GM23338 (cell line): ENCODE measurements at regions not wholly inside any gene's neighbourhood (a gene's known extent, or its start where the extent isn't known, plus 50 kb on each side); places are given as distances from the start of the nearest gene placed in this dataset.

ENCODE experiments used
- ATAC-seq: fragments of 200-7000 bp; cut with Tn5 transposase; 3 replicates; pipeline ENCODE4 v1.9.1; 2020
- DNase-seq: peaks from one replicate; pipeline ENCODE4 v3.0.0-alpha.2; 2015; ENCODE audit warnings: low spot score
- H2AFZ ChIP-seq: fragments of 200-600 bp; sonication (generic); 2 replicates; pipeline ENCODE4 v1.8.0; 2016; ENCODE audit warnings: antibody characterized with exemption, mild to moderate bottlenecking, moderate library complexity
- H3F3A ChIP-seq: fragments of 200-600 bp; sonication (generic); replicated peaks from 2 replicates; pipeline ENCODE4 v1.8.0; 2017; ENCODE audit warnings: antibody characterized with exemption, mixed run types, low read depth
- H3K27ac ChIP-seq: fragments of 200-600 bp; sonication (generic); 2 replicates; pipeline ENCODE4 v1.6.1; 2016; ENCODE audit warnings: low read depth
- H3K27me3 ChIP-seq: fragments of 200-600 bp; sonication (generic); 2 replicates; pipeline ENCODE4 v1.8.0; 2016; ENCODE audit warnings: mild to moderate bottlenecking, mixed run types, moderate library complexity; ENCODE audit not compliant: insufficient read depth
- H3K36me3 ChIP-seq: fragments of 200-600 bp; sonication (generic); 2 replicates; pipeline ENCODE4 v1.8.0; 2016; ENCODE audit warnings: mild to moderate bottlenecking; ENCODE audit not compliant: insufficient read depth
- H3K4me1 ChIP-seq: fragments of 200-600 bp; sonication (generic); 2 replicates; pipeline ENCODE4 v1.8.0; 2016; ENCODE audit warnings: mild to moderate bottlenecking, moderate library complexity; ENCODE audit not compliant: insufficient read depth
- H3K4me2 ChIP-seq: fragments of 200-600 bp; sonication (generic); 2 replicates; pipeline ENCODE4 v1.7.1; 2017; ENCODE audit warnings: mixed run types
- H3K4me3 ChIP-seq: fragments of 200-600 bp; sonication (generic); 2 replicates; pipeline ENCODE4 v1.6.1; 2016; ENCODE audit warnings: mixed run types
- H3K79me2 ChIP-seq: fragments of 200-600 bp; sonication (generic); replicated peaks from 2 replicates; pipeline ENCODE4 v1.8.0; 2017; ENCODE audit warnings: mild to moderate bottlenecking; ENCODE audit not compliant: insufficient read depth
- H3K9me2 ChIP-seq: fragments of 200-600 bp; sonication (generic); 2 replicates; pipeline ENCODE4 v1.8.0; 2017; ENCODE audit not compliant: insufficient read depth
- H4K20me1 ChIP-seq: fragments of 200-600 bp; sonication (generic); replicated peaks from 2 replicates; pipeline ENCODE4 v1.8.0; 2017; ENCODE audit warnings: mild to moderate bottlenecking; ENCODE audit not compliant: insufficient read depth
- H3K27ac Mint-ChIP-seq: 2 replicates; pipeline ENCODE4 v1.8.0; 2020; ENCODE audit warnings: inconsistent platforms, mild to moderate bottlenecking, moderate library complexity, mixed read lengths
- H3K27me3 Mint-ChIP-seq: 3 replicates; pipeline ENCODE4 v1.8.0; 2022; ENCODE audit warnings: low read depth, mild to moderate bottlenecking, moderate library complexity, mixed read lengths, inconsistent platforms; ENCODE audit not compliant: insufficient read depth, poor library complexity
- H3K36me3 Mint-ChIP-seq: 3 replicates; pipeline ENCODE4 v1.8.0; 2021; ENCODE audit warnings: low read depth, mild to moderate bottlenecking, inconsistent platforms, moderate library complexity, mixed read lengths
- H3K4me1 Mint-ChIP-seq: 3 replicates; pipeline ENCODE4 v1.8.0; 2020; ENCODE audit warnings: mild to moderate bottlenecking, inconsistent platforms, mixed read lengths
- H3K4me3 Mint-ChIP-seq: 3 replicates; pipeline ENCODE4 v1.8.0; 2021; ENCODE audit warnings: moderate library complexity, mild to moderate bottlenecking, inconsistent platforms, mixed read lengths
- H3K9me3 Mint-ChIP-seq: 3 replicates; pipeline ENCODE4 v1.8.0; 2020; ENCODE audit warnings: moderate library complexity, mild to moderate bottlenecking, inconsistent platforms, mixed read lengths
- EZH2 ChIP-seq: fragments of 200-600 bp; sonication (generic); IDR thresholded peaks from one replicate; pipeline ENCODE4 v1.8.0; 2017; ENCODE audit warnings: antibody characterized with exemption, mild to moderate bottlenecking, low read depth; ENCODE audit not compliant: unreplicated experiment
- EZH2phosphoT487 ChIP-seq: fragments of 200-600 bp; sonication (generic); IDR thresholded peaks from one replicate; pipeline ENCODE4 v1.8.1; 2018; ENCODE audit warnings: antibody characterized with exemption; ENCODE audit not compliant: unreplicated experiment
- NANOG ChIP-seq: IDR thresholded peaks from 2 replicates; pipeline ENCODE4 v1.6.1; 2016; ENCODE audit warnings: antibody characterized with exemption, borderline replicate concordance
- STAT1 ChIP-seq: IDR thresholded peaks from one replicate; pipeline ENCODE4 v1.6.1; 2016; ENCODE audit warnings: antibody characterized with exemption; ENCODE audit not compliant: unreplicated experiment
- TF ChIP-seq, protein P1 (sequence below): fragments of 250-450 bp; sonication (Bioruptor Pico); IDR thresholded peaks from 2 replicates; pipeline ENCODE4 v1.5.0; 2020; ENCODE audit warnings: mild to moderate bottlenecking, moderate library complexity

DNA sequence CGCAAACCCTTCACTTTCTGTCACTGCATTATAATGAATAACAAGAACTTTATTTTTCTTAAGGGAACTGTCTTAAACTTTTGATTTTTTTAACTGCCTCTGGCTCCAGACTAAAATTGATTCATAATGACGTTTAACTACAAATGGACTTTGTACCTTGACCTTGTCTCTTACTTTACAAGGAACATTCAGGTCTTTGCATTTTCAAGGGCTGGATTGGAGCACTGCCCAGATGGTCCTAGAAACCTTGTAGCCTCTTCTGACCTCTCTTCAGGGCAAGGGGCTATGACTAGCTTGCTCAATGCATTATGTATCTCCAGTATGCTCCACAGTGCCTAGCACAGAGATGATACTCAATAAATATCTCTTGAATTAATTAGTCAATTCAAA is 612.6 kb upstream of the CLINT1 start:
- Mint-ChIP-seq H3K9me3 (no peaks in the 10 kb centered on the region; the same call in 1 of the 3 replicates), H3K4me1 (peaks cover 9% of the 10 kb centered on the region; the same call in 2 of the 3 replicates), H3K4me3 (no peak overlapping the region), H3K27me3 (peaks cover 3% of the 10 kb centered on the region), H3K36me3 (no peaks in the 10 kb centered on the region), H3K27ac (no peak overlapping the region)
- Histone ChIP-seq H3K4me1 (0 out of 2 replicates have a peak, but pooled peaks cover 4% of the 10 kb centered on the region), H3K4me2 (no peak overlapping the region), H3K27me3 (no peaks in the 10 kb centered on the region), H3K79me2 (no peaks in the 10 kb centered on the region), H4K20me1 (no peaks in the 10 kb centered on the region), H3K4me3 (no peak overlapping the region), H3K9me2 (peaks cover 9% of the 10 kb centered on the region; the same call in 1 of the 2 replicates), H3K36me3 (no peaks in the 10 kb centered on the region; the same call in 1 of the 2 replicates), H3F3A (no peaks in the 10 kb centered on the region), H2AFZ (no peak overlapping the region), H3K27ac (no peak overlapping the region)
- TF ChIP-seq, protein P1, sequence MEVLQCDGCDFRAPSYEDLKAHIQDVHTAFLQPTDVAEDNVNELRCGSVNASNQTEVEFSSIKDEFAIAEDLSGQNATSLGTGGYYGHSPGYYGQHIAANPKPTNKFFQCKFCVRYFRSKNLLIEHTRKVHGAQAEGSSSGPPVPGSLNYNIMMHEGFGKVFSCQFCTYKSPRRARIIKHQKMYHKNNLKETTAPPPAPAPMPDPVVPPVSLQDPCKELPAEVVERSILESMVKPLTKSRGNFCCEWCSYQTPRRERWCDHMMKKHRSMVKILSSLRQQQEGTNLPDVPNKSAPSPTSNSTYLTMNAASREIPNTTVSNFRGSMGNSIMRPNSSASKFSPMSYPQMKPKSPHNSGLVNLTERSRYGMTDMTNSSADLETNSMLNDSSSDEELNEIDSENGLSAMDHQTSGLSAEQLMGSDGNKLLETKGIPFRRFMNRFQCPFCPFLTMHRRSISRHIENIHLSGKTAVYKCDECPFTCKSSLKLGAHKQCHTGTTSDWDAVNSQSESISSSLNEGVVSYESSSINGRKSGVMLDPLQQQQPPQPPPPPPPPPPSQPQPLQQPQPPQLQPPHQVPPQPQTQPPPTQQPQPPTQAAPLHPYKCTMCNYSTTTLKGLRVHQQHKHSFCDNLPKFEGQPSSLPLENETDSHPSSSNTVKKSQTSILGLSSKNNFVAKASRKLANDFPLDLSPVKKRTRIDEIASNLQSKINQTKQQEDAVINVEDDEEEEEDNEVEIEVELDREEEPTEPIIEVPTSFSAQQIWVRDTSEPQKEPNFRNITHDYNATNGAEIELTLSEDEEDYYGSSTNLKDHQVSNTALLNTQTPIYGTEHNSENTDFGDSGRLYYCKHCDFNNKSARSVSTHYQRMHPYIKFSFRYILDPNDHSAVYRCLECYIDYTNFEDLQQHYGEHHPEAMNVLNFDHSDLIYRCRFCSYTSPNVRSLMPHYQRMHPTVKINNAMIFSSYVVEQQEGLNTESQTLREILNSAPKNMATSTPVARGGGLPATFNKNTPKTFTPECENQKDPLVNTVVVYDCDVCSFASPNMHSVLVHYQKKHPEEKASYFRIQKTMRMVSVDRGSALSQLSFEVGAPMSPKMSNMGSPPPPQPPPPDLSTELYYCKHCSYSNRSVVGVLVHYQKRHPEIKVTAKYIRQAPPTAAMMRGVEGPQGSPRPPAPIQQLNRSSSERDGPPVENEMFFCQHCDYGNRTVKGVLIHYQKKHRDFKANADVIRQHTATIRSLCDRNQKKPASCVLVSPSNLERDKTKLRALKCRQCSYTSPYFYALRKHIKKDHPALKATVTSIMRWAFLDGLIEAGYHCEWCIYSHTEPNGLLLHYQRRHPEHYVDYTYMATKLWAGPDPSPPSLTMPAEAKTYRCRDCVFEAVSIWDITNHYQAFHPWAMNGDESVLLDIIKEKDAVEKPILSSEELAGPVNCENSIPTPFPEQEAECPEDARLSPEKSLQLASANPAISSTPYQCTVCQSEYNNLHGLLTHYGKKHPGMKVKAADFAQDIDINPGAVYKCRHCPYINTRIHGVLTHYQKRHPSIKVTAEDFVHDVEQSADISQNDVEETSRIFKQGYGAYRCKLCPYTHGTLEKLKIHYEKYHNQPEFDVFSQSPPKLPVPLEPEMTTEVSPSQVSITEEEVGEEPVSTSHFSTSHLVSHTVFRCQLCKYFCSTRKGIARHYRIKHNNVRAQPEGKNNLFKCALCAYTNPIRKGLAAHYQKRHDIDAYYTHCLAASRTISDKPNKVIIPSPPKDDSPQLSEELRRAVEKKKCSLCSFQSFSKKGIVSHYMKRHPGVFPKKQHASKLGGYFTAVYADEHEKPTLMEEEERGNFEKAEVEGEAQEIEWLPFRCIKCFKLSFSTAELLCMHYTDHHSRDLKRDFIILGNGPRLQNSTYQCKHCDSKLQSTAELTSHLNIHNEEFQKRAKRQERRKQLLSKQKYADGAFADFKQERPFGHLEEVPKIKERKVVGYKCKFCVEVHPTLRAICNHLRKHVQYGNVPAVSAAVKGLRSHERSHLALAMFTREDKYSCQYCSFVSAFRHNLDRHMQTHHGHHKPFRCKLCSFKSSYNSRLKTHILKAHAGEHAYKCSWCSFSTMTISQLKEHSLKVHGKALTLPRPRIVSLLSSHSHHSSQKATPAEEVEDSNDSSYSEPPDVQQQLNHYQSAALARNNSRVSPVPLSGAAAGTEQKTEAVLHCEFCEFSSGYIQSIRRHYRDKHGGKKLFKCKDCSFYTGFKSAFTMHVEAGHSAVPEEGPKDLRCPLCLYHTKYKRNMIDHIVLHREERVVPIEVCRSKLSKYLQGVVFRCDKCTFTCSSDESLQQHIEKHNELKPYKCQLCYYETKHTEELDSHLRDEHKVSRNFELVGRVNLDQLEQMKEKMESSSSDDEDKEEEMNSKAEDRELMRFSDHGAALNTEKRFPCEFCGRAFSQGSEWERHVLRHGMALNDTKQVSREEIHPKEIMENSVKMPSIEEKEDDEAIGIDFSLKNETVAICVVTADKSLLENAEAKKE, result no peak
- DNase-seq (no peak), ATAC-seq (no peak)

DNA sequence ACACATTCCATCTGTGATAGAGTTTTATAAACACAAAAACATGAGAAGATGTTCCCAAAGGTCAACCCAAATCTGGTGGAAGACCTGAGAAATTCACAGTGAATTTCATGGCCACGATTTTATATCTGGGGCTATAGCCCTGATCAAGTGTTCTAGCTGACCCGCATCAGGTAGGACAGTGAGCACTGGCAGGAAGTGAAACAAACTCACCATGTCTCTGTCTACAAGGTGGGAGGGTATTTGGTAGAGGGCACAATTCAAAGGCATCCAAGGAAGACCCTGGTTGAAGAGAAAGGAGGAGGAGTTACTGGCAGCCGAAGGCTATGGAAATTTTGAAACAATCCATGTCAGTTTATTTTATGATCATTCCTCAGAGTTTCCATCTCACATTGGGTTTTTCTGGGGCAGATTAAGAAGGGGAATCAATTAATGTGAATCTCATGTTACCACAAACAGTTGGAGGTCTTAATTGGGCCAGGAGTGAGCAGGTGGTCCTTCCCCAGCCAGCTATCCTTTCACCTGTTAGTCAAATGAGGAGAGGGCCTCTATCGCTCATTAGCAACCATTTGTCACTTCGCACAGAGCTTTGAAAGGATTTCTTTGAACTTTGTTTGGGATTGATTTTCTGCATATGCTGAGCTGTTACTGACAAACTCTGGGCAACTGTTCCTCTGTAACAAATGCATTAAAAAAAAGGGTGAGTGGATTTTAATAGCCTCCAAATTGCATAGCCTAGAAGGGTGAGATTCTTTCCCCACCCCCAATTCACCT is 612.0 kb upstream of the CLINT1 start:
- peaks cover 3% of the 10 kb centered on the region for H3K27me3 Mint-ChIP-seq
- H3K27me3 ChIP-seq, result no peaks in the 10 kb centered on the region
- no peaks in the 10 kb centered on the region; the same call in 1 of the 3 replicates for H3K9me3 Mint-ChIP-seq
- H3F3A ChIP-seq, result no peaks in the 10 kb centered on the region
- DNase-seq (no peak), ATAC-seq (no peak)
- peaks cover 9% of the 10 kb centered on the region; the same call in 2 of the 3 replicates for H3K4me1 Mint-ChIP-seq
- H3K79me2 ChIP-seq, result no peaks in the 10 kb centered on the region
- no peak overlapping the region for H3K4me3 ChIP-seq
- H2AFZ ChIP-seq, result no peak overlapping the region
- H3K4me2 ChIP-seq, result no peak overlapping the region
- H3K27ac Mint-ChIP-seq, result no peak overlapping the region
- H3K9me2 ChIP-seq, result peaks cover 9% of the 10 kb centered on the region; the same call in 1 of the 2 replicates
- no peaks in the 10 kb centered on the region for H4K20me1 ChIP-seq
- H3K36me3 ChIP-seq, result no peaks in the 10 kb centered on the region; the same call in 1 of the 2 replicates
- 0 out of 2 replicates have a peak, but pooled peaks cover 4% of the 10 kb centered on the region for H3K4me1 ChIP-seq
- H3K36me3 Mint-ChIP-seq, result no peaks in the 10 kb centered on the region
- H3K27ac ChIP-seq, result no peak overlapping the region
- H3K4me3 Mint-ChIP-seq, result no peak overlapping the region
- TF ChIP-seq EZH2 (no peak), STAT1 (no peak), NANOG (no peak), EZH2phosphoT487 (no peak)
- TF ChIP-seq, protein P1, result no peak
